ENCODE measurements at regions not wholly inside any gene's neighbourhood (a gene's known extent, or its start where the extent isn't known, plus 50 kb on each side); places are given as distances from the start of the nearest gene placed in this dataset.

GRCh38 chr6:14841901-14842421, 403.9 kb upstream of the JARID2 start:
- no peaks in the 10 kb centered on the region for H3K36me3 Mint-ChIP-seq (ENCODE audit: unreplicated experiment)
- H3K27me3 Mint-ChIP-seq (ENCODE audit: unreplicated experiment): no peaks in the 10 kb centered on the region
- TF ChIP-seq, protein P1, sequence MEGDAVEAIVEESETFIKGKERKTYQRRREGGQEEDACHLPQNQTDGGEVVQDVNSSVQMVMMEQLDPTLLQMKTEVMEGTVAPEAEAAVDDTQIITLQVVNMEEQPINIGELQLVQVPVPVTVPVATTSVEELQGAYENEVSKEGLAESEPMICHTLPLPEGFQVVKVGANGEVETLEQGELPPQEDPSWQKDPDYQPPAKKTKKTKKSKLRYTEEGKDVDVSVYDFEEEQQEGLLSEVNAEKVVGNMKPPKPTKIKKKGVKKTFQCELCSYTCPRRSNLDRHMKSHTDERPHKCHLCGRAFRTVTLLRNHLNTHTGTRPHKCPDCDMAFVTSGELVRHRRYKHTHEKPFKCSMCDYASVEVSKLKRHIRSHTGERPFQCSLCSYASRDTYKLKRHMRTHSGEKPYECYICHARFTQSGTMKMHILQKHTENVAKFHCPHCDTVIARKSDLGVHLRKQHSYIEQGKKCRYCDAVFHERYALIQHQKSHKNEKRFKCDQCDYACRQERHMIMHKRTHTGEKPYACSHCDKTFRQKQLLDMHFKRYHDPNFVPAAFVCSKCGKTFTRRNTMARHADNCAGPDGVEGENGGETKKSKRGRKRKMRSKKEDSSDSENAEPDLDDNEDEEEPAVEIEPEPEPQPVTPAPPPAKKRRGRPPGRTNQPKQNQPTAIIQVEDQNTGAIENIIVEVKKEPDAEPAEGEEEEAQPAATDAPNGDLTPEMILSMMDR (IDR thresholded peaks at IDR 0.05; ENCODE audit: partially characterized antibody, unreplicated experiment): no peak
- H3K27ac Mint-ChIP-seq (ENCODE audit: unreplicated experiment): no peak overlapping the region
- H3K9me3 Mint-ChIP-seq (ENCODE audit: unreplicated experiment): no peaks in the 10 kb centered on the region
- no peak for DNase-seq
- H3K4me3 Mint-ChIP-seq (ENCODE audit: unreplicated experiment): no peak overlapping the region
- H3K4me1 Mint-ChIP-seq (ENCODE audit: low read depth, unreplicated experiment): no peaks in the 10 kb centered on the region

- Mint-ChIP-seq H3K4me3 (ENCODE audit: unreplicated experiment) (no peak overlapping the region), H3K4me1 (ENCODE audit: low read depth, unreplicated experiment) (no peaks in the 10 kb centered on the region), H3K36me3 (ENCODE audit: unreplicated experiment) (no peaks in the 10 kb centered on the region), H3K27ac (ENCODE audit: unreplicated experiment) (no peak overlapping the region), H3K27me3 (ENCODE audit: unreplicated experiment) (no peaks in the 10 kb centered on the region), H3K9me3 (ENCODE audit: unreplicated experiment) (no peaks in the 10 kb centered on the region)
- DNase-seq: no peak
- TF ChIP-seq, protein P1 (IDR thresholded peaks at IDR 0.05; ENCODE audit: partially characterized antibody, unreplicated experiment): no peak
Observed at GRCh38 chr6:14844411-14844810, 401.5 kb upstream of the JARID2 start.

- peaks cover 2% of the 10 kb centered on the region for H3K27me3 Mint-ChIP-seq (ENCODE audit: unreplicated experiment)
- no peaks in the 10 kb centered on the region for H3K36me3 Mint-ChIP-seq (ENCODE audit: unreplicated experiment)
- H3K9me3 Mint-ChIP-seq (ENCODE audit: unreplicated experiment): peaks cover 3% of the 10 kb centered on the region
- TF ChIP-seq, protein P1 (IDR thresholded peaks at IDR 0.05; ENCODE audit: partially characterized antibody, unreplicated experiment): no peak
- no peak overlapping the region for H3K4me3 Mint-ChIP-seq (ENCODE audit: unreplicated experiment)
- H3K27ac Mint-ChIP-seq (ENCODE audit: unreplicated experiment): no peak overlapping the region
- H3K4me1 Mint-ChIP-seq (ENCODE audit: low read depth, unreplicated experiment): peaks cover 6% of the 10 kb centered on the region
- no peak for DNase-seq
Observed at GRCh38 chr6:14848019-14848418, 397.9 kb upstream of the JARID2 start.

DNA sequence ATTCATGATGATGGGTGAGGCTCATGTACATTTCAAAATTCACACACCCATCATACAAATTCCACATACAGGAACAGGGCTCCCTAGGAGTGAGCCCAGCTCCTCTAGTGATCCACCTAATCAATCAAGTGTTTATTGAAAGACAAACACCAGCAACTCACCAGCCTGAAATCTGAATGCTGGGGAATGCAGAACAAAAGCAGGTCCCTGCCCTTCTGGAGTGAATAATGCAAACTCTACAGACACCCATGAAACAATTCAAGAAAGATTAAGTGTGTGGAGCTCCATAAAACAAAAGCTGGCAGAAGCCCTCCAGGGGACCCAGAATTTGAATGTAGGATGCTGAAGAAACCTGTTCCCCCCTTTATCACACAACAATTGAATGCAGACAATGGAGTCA, 396.7 kb upstream of the JARID2 start:
- H3K4me3 Mint-ChIP-seq (ENCODE audit: unreplicated experiment): no peak overlapping the region
- DNase-seq: no peak
- peaks cover 6% of the 10 kb centered on the region for H3K4me1 Mint-ChIP-seq (ENCODE audit: low read depth, unreplicated experiment)
- H3K27ac Mint-ChIP-seq (ENCODE audit: unreplicated experiment): no peak overlapping the region
- H3K36me3 Mint-ChIP-seq (ENCODE audit: unreplicated experiment): no peaks in the 10 kb centered on the region
- TF ChIP-seq, protein P1 (IDR thresholded peaks at IDR 0.05; ENCODE audit: partially characterized antibody, unreplicated experiment): no peak
- peaks cover 2% of the 10 kb centered on the region for H3K27me3 Mint-ChIP-seq (ENCODE audit: unreplicated experiment)
- H3K9me3 Mint-ChIP-seq (ENCODE audit: unreplicated experiment): peaks cover 3% of the 10 kb centered on the region

GRCh38 chr6:14851281-14851680, 394.6 kb upstream of the JARID2 start:
- Mint-ChIP-seq H3K9me3 (ENCODE audit: unreplicated experiment) (peaks cover 3% of the 10 kb centered on the region), H3K27me3 (ENCODE audit: unreplicated experiment) (peaks cover 4% of the 10 kb centered on the region), H3K27ac (ENCODE audit: unreplicated experiment) (no peak overlapping the region), H3K4me3 (ENCODE audit: unreplicated experiment) (no peak overlapping the region), H3K36me3 (ENCODE audit: unreplicated experiment) (no peaks in the 10 kb centered on the region), H3K4me1 (ENCODE audit: low read depth, unreplicated experiment) (peaks cover 9% of the 10 kb centered on the region)
- DNase-seq: no peak
- TF ChIP-seq, protein P1 (IDR thresholded peaks at IDR 0.05; ENCODE audit: partially characterized antibody, unreplicated experiment): no peak

Measured in glutamatergic neuron (in vitro differentiated cells).